IPS-18c (cell line): ENCODE measurements at regions not wholly inside any gene's neighbourhood (a gene's known extent, or its start where the extent isn't known, plus 50 kb on each side); places are given as distances from the start of the nearest gene placed in this dataset.

Experiments used
- H3K4me3 ChIP-seq: 2 replicates; pipeline ENCODE4 v1.7.0; 2013; ENCODE audit warnings: low read depth, mild to moderate bottlenecking, low read length, moderate library complexity; ENCODE audit not compliant: insufficient read depth
- H3K9me3 ChIP-seq: one replicate; pipeline ENCODE4 v1.6.1; 2013; ENCODE audit warnings: mild to moderate bottlenecking, low read length, moderate library complexity; ENCODE audit not compliant: control insufficient read depth, insufficient read depth

DNA sequence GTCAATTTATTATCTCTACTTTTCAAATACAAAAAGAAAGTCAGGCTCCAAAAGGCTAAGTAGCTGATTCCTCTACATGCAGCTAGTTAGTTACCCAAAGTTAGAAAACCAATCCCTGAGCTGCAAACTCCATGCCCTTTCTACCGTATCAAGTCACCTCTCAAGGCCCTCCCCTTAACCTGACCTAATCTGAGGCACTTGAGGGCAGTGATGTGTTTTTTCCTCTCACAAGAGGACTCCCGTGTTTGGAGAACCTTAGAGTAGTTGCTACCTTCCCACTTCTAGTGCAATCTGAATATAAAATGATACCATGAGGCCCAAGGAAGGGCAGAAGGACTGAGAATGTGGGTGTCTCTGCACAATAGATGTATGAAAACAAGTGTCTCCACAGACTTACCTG lies 907.9 kb upstream of the CELF4 start:
- no peaks in the 10 kb centered on the region for H3K9me3 ChIP-seq
- H3K4me3 ChIP-seq: no peak overlapping the region

- no peaks in the 10 kb centered on the region for H3K9me3 ChIP-seq
- H3K4me3 ChIP-seq: no peak overlapping the region
Observed at GRCh38 chr18:38470421-38470820, 904.8 kb upstream of the CELF4 start.

DNA sequence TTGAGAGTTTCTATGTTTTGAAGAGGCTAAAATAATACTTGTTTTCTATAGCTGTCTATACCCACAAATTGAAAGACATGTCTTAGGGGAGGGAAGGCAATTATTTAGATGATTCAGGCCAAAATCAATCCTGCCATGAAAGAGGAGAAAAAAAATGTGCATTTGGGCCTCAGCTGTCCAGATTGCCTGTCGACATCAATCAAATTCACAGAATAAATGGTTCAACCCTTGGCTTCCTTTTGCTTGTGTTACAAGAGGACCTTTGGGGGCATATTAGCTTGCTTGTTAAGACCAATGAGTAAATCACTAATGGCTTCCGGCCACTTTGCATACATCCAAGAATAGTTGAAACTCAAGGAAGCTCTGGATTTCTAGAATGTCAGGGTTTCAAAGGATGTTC lies 900.8 kb upstream of the CELF4 start:
- H3K9me3 ChIP-seq: no peaks in the 10 kb centered on the region

DNA sequence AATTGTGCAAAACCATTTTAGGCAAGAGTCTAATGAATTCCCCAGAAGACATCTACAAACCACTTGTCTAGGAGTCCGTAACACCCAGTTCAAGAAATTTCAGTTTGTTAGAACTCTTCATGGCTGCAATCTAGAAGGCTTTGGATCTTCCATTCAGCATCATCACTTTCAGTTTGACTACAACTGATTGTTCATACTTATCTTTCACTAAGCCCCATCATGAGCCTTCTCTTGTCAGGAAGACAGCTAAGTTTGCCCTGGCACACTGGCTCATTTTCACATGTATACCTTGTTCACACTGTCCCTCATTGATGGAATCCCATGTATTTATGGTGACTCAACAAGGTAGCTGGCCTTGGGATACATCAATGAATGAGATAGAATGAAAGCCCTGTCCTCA lies 898.4 kb upstream of the CELF4 start:
- Histone ChIP-seq H3K4me3 (no peak overlapping the region), H3K9me3 (no peaks in the 10 kb centered on the region)

More for the DNA sequence above, 900.8 kb upstream of the CELF4 start:
- no peak overlapping the region for H3K4me3 ChIP-seq

DNA sequence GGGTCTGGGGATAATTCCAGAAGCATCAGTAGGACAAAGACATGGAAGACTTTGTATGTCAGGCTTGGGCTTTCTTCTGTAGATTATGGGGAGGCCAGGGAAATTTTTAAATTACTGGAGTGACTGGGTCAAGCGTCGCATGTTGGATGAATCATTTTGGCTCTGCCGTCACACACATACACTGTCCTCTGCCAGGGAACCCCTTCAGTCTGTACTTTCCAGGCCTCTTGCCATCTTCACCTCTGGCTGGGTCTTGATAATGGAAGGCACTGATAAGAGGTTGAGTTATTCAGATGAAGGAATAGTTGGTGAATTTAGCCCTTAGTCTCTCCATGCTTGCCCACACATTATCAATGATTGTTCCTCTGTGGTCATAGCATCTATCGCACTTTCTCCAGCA lies 895.1 kb upstream of the CELF4 start:
- Histone ChIP-seq H3K9me3 (no peaks in the 10 kb centered on the region), H3K4me3 (no peak overlapping the region)

GRCh38 chr18:38459131-38459994 lies 893.8 kb upstream of the CELF4 start:
- no peak overlapping the region for H3K4me3 ChIP-seq
- no peaks in the 10 kb centered on the region for H3K9me3 ChIP-seq

DNA sequence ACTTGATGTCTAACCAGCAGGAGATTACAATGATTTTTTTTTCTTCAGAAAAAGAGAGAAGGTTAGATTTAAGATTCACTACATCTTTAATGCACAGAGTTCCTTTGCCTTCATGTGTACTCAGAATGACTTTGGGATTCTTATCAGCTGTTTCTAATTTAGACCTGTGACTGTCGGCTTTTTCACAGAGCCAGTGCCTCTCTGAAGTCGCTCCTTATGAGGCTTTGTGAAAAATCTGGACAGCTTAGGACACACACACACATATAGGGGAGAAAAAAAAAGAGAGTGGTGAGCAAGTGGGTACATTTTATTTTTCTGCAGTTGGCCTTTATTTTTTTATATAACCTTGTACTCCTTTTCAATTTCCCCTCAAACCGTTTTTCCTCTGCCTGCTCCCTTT lies 893.1 kb upstream of the CELF4 start:
- Histone ChIP-seq H3K9me3 (no peaks in the 10 kb centered on the region), H3K4me3 (no peak overlapping the region)

GRCh38 chr18:38456253-38456652 lies 890.7 kb upstream of the CELF4 start:
- H3K4me3 ChIP-seq: no peak overlapping the region
- H3K9me3 ChIP-seq: no peaks in the 10 kb centered on the region

- H3K9me3 ChIP-seq: no peaks in the 10 kb centered on the region
- no peak overlapping the region for H3K4me3 ChIP-seq
Observed at GRCh38 chr18:38454764-38455469, 889.3 kb upstream of the CELF4 start.

GRCh38 chr18:38453880-38454279 lies 888.3 kb upstream of the CELF4 start:
- H3K9me3 ChIP-seq: no peaks in the 10 kb centered on the region
- H3K4me3 ChIP-seq: no peak overlapping the region

- H3K4me3 ChIP-seq: no peak overlapping the region
- H3K9me3 ChIP-seq: no peaks in the 10 kb centered on the region
Observed at GRCh38 chr18:38450876-38451275, 885.3 kb upstream of the CELF4 start.

DNA sequence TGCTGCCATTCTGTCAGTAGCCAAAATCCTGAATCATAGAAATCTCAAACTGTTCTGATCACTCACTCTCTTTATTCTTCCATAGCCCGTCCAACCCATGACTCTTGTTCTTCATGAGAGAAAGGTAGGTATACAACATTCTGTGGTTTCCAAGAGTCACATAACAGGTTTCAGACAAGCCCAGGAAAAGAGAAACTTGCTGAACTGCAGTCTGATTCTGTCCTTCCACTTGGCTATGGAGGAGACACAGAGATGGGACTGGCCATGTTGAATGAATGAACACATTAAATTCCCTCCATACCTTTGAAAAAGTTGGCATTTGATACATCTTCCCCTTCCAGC lies 880.2 kb upstream of the CELF4 start:
- no peak overlapping the region for H3K4me3 ChIP-seq
- no peaks in the 10 kb centered on the region for H3K9me3 ChIP-seq

DNA sequence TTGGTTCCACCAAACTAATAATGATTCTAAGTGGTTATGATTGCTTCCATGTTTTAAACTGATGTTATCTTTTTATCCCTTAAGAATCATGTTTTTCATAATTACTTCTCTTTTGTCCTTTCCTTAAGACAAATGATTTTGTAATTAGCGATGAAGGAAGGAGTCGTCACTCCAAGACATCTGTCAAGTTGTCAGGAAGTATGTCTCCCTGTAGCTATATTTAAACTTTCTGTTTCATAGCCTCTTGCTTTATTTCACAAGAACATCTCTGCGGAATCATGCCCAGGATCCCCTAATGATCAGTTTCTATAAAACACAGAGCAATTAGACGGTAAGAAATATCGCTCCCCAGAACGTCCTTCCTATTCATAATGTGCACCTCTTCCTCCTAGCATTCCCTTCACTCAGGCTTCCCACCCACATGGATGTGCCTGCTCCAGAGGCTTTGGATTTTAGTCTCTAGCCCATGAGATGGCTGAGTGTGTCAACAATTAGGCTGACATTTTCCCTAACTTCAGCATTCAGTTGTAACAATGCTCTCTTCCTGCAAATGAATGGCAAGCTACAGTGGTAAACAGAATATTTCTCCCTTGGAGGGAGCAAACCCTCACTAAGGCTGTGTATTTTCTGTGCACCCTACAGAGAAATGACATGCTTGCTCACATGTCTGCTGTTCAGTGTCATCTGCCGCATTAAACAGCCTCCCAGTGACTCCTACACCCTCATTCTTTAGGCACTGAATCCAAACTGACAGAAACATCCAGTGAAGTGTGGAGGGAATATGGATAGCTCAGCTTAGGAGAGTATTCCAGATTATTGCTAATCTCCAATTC lies 879.6 kb upstream of the CELF4 start:
- Histone ChIP-seq H3K9me3 (no peaks in the 10 kb centered on the region), H3K4me3 (no peak overlapping the region)

GRCh38 chr18:38427736-38428135 lies 862.1 kb upstream of the CELF4 start:
- Histone ChIP-seq H3K4me3 (no peak overlapping the region), H3K9me3 (no peaks in the 10 kb centered on the region)

DNA sequence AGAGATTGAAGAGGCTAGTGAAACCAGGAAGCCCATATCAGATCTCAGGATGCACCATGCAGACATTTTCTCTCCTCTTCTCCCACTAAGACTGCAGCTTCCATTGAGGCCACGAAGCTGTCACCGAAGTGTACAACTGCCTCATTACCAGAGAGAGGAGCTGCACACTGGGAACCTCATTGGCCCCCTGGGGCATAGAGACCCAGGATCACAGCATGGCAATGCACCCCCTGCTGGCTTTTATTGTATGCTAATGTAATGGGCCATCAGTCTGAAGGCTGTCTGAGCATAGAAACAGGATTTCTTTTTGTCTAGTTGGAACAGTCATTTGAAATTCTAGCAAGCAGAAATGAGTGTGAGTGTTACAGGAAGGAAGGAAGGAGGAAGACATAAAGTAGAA lies 861.6 kb upstream of the CELF4 start:
- Histone ChIP-seq H3K4me3 (no peak overlapping the region), H3K9me3 (no peaks in the 10 kb centered on the region)

DNA sequence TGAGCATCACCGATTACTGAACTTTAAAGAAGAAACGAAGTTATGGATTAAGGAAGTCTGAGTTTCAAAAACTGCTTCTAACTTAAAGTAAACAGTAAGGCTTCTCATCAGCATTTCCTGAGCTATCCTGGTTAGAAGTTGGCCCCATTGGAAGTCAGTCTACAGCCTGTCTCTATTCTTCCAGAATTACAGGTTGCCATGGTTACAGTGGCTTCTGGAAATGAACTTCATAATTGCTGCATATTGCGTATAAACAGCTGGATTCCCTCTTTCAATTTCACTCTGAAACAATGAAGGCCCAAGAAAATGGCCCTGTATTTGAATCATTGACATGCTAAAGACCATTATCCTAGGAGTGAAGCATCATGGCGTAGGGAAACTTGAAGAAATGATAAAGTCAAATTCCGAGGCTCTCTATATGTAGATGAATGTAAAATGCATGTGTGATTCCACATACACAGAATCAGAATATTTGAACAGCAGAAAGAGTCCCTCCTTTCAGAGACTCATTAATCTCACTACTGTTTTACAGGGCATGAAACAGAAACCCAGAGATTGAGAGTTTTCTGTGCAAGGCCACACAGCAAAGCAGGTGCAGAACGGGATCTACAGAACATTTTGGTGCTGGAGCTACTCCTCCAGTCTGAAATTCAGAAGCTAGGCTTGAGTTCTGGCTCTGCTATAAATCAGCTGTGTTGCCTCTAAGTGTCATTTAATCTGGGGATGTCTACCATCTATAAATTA lies 856.4 kb upstream of the CELF4 start:
- H3K4me3 ChIP-seq: no peak overlapping the region
- no peaks in the 10 kb centered on the region for H3K9me3 ChIP-seq

GRCh38 chr18:38421021-38421420 lies 855.4 kb upstream of the CELF4 start:
- H3K9me3 ChIP-seq: no peaks in the 10 kb centered on the region
- H3K4me3 ChIP-seq: no peak overlapping the region
